GM19328 (cell line): ENCODE measurements at regions not wholly inside any gene's neighbourhood (a gene's known extent, or its start where the extent isn't known, plus 50 kb on each side); places are given as distances from the start of the nearest gene placed in this dataset.
"Not testable (repeated sequence)": the region's sequence is repeated elsewhere in the genome, so short reads cannot be mapped to it uniquely, and the experiment has no call there.

Experiments used
- ATAC-seq: cut with Tn5 transposase; IDR thresholded peaks from one replicate; pipeline ENCODE4 v1.9.1; 2021; ENCODE audit warnings: mild to moderate bottlenecking, moderate library complexity; ENCODE audit not compliant: unreplicated experiment

GRCh38 chr2:18957909-18958308, 368.5 kb upstream of the NT5C1B start:
- ATAC-seq, result no peak

DNA sequence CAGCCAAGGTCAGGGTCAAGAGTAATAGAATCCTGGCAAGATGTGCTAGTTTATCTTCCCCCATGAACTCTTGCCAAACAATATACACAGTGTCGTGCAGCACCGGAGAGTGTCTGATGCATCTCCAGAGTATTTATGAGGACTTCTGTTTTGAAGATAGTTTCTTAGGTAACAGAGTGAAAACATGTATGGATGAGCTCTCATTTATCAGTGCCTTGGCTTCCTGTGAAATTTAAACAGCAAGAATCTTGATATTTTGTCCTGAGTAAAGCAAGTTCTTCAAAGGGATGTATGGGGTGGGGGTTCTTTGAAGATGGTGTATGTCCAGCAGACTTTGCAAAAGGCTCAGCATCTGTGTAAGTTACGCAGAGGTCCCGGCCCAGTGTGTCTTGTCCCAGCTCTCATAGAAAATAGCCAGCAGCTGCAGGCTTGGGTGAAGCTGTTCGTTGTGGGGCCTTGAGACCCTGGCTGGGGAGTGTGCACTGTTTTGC, 361.0 kb upstream of the NT5C1B start:
- ATAC-seq, result no peak

GRCh38 chr2:18949871-18950270, 360.5 kb upstream of the NT5C1B start:
- no peak for ATAC-seq

DNA sequence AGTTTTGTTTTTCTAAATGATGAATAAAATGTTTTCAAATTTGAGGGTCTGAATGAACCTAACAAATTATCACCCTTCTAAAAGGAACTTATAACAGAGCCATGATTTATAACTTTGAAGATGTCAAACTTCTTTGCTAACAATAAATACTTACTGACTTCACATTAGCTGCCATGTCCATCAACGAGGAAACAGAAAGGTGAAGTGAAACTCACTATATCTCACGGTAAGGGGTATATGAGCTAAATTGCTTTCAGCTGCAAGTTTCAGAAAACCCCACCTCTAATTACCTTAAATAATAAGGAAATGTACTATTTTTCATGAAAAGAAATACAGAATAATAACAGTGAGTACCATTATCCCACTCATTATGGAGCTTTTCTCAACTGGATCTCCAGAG, 350.8 kb upstream of the NT5C1B start:
- peak; percentile 96 for ATAC-seq

DNA sequence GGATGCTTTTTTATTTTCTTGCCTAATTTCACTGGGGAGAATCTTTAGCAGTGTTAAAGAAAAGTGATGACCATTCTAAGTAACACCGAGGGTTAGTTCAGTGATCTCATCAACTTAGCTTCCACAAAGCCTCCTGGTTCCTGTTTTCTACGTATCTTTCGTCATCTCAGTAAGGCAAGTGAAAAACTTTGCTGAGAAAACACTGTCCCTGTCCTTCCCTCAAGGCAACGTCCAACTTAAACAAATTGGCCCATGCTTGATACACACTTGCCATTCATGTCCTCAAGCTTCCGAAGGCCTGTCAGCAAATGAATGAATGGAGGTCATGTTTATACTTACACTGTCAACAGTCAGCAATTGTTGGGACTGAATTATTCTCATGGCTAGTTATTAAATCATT, 350.4 kb upstream of the NT5C1B start:
- ATAC-seq, result not testable (repeated sequence)

- no peak for ATAC-seq
Observed at GRCh38 chr2:18934886-18935285, 345.5 kb upstream of the NT5C1B start.

- ATAC-seq, result no peak
Observed at GRCh38 chr2:18932853-18933252, 343.5 kb upstream of the NT5C1B start.

GRCh38 chr2:18930971-18931370, 341.6 kb upstream of the NT5C1B start:
- no peak for ATAC-seq

DNA sequence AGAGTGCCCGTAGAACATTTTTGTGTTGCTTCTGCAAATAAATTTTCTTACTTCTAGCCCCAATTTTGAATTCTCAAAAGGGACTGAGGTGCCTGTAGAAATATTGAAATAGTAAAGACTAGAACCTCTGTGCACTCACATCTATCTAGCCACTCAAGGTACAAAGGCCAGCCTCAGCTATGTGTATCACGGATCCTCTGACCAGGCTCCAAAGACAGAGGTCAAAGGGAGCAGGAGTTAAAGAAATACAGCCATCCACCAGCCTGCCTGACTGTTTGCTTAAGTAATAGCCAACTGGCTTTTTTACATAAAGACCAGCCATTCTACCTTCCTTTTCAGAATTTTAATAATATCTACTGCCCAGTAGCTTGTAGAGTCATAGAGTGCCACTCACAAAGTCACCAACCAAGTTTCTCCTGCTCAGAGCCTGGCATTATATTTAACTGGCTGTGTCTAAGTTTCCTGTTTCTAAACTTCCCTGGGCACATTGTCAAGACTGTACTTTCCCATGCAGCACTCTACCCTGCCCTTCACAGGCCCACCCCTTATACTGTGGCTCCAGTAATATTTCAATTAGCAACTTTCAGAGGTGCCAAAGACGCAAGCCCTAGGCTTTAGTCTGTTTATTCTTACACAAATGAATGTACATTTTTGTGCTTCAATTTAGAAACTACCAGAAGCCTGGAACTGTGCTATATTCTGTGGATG, 338.3 kb upstream of the NT5C1B start:
- no peak for ATAC-seq

GRCh38 chr2:18926631-18927524, 337.5 kb upstream of the NT5C1B start:
- ATAC-seq, result no peak

GRCh38 chr2:18925296-18925695, 335.9 kb upstream of the NT5C1B start:
- no peak for ATAC-seq

- ATAC-seq, result no peak
Observed at GRCh38 chr2:18924886-18925285, 335.5 kb upstream of the NT5C1B start.

GRCh38 chr2:18924386-18924785, 335.0 kb upstream of the NT5C1B start:
- ATAC-seq, result no peak

GRCh38 chr2:18922276-18922675, 332.9 kb upstream of the NT5C1B start:
- ATAC-seq, result no peak

DNA sequence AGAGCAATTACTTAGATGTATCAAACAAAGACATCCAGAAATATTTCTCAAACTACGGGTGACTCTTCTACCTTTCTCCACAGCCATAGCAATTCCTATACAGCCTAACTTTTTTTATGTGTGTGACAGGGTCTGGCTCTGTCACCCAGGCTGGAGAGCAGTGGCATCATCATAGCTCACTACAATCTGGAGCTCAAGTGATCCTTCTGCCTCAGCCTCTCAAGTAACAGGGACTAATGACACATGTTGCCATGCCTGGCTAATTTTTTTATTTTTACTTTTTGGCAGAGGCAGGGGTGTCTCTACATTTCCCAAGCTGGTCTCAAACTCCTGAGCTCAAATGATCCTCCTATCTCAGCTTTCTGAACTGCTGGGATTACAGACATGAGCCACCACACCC, 328.9 kb upstream of the NT5C1B start:
- ATAC-seq, result no peak

GRCh38 chr2:18915227-18915626, 325.9 kb upstream of the NT5C1B start:
- no peak for ATAC-seq

GRCh38 chr2:18913512-18913911, 324.1 kb upstream of the NT5C1B start:
- no peak for ATAC-seq

DNA sequence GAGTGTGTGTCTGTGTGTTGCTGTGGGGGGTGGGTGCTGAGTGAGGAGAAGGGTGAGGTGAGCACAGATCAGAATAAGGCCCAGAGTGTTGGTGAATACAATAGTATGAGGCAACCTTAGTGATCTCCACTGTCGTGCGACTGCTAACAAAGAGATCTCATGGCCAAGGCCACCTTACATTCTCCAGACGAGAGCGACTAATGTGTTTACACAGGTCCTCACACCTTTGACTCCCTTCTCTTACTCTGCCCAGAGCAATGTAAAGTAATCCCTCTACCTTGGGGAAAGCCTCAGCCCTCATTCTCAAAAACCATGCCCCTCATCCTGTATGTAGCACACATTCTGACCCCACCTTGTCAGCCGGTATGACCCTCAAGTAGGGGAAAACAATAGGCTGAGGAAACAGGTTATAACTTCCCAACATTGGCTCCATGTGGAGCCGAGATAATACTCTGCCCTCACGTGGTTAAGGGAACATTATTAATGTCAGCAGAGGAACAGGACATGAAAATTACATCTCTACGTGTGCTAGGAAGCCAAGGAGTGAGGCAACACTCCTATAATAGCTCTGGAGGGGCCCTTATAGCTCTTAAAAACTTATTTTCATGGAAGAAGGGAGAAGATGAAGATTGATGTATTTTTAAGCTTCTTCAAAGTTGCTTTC, 323.0 kb upstream of the NT5C1B start:
- no peak for ATAC-seq

- ATAC-seq, result no peak
Observed at GRCh38 chr2:18911416-18911815, 322.0 kb upstream of the NT5C1B start.

DNA sequence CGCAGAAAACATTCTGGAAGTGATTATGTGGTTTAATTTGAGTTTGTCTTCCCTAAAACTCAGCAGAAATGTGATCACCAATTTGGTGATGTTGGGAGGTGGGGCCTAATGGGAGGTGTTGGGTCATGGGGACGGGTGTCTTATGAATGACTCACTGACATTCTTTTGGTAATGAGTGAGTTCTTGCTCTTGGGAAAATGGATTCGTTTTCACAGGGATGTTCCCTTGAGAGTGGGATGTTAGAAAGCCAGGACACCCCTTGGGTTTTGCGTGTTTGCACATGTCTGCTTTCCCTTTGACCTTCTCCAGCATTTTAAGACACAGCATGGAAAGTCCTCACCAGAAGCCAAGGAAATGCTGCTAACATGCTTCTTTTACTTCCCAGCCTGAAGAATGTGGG, 321.5 kb upstream of the NT5C1B start:
- ATAC-seq, result no peak

- no peak for ATAC-seq
Observed at GRCh38 chr2:18907937-18908336, 318.6 kb upstream of the NT5C1B start.

- ATAC-seq, result no peak
Observed at GRCh38 chr2:18907508-18907907, 318.1 kb upstream of the NT5C1B start.
